IMR-90 (cell line): ENCODE measurements at regions not wholly inside any gene's neighbourhood (a gene's known extent, or its start where the extent isn't known, plus 50 kb on each side); places are given as distances from the start of the nearest gene placed in this dataset.

Source experiments
- ATAC-seq: fragments of 200-7000 bp; cut with Tn5 transposase; 2 replicates; pipeline ENCODE4 v1.9.1; 2020; ENCODE audit warnings: low read depth, mild to moderate bottlenecking, moderate library complexity
- BruUV-seq: library from RNA; stranded (reverse); fragments of 400-500 nt; replicated peaks from 2 replicates; lab custom pipeline; 2021; lab: Mats Ljungman, UMichigan
- CTCF ChIA-PET: fragments of 300-600 bp; formaldehyde crosslinking; extraction: SDS; loops from one replicate; lab custom pipeline; 2021; ENCODE audit warnings: antibody characterized with exemption; lab: Yijun Ruan, JAX
- POLR2A ChIA-PET: fragments of 300-600 bp; sonication (Branson Sonifier 250); formaldehyde crosslinking; loops from one replicate; lab custom pipeline; 2022; ENCODE audit warnings: antibody characterized with exemption; ENCODE audit not compliant: unreplicated experiment; lab: Charles Lee
- DNase-seq: peaks from one replicate; pipeline ENCODE4 v3.0.0; 2013
- H2AFZ ChIP-seq: replicated peaks from 2 replicates; pipeline ENCODE3; 2013; ENCODE audit warnings: low read length, mild to moderate bottlenecking; ENCODE audit not compliant: poor library complexity
- H2AK5ac ChIP-seq: 2 replicates; pipeline ENCODE4 v1.6.1; 2013; ENCODE audit warnings: low read depth, low read length, inconsistent platforms
- H2AK9ac ChIP-seq: replicated peaks from 2 replicates; pipeline ENCODE3; 2013; ENCODE audit warnings: mild to moderate bottlenecking, low read depth, low read length, moderate library complexity; ENCODE audit not compliant: poor library complexity
- H2BK120ac ChIP-seq: 2 replicates; pipeline ENCODE4 v1.6.1; 2013; ENCODE audit warnings: low read depth, low read length, inconsistent platforms
- H2BK15ac ChIP-seq: 3 replicates; pipeline ENCODE4 v1.6.1; 2013; ENCODE audit warnings: low read depth, low read length, inconsistent platforms
- H2BK20ac ChIP-seq: 2 replicates; pipeline ENCODE4 v1.6.1; 2013; ENCODE audit warnings: low read depth, mild to moderate bottlenecking, inconsistent platforms, low read length, moderate library complexity
- H2BK5ac ChIP-seq: 2 replicates; pipeline ENCODE4 v1.6.1; 2013; ENCODE audit warnings: mild to moderate bottlenecking, low read depth, low read length, inconsistent platforms; ENCODE audit not compliant: poor library complexity, severe bottlenecking
- H3K14ac ChIP-seq: replicated peaks from 2 replicates; pipeline ENCODE4 v1.6.1; 2013; ENCODE audit warnings: low read depth, low read length, inconsistent platforms
- H3K18ac ChIP-seq: 2 replicates; pipeline ENCODE4 v1.6.1; 2013; ENCODE audit warnings: low read depth, low read length, control low read depth
- H3K23ac ChIP-seq: 2 replicates; pipeline ENCODE4 v1.6.1; 2013; ENCODE audit warnings: low read depth, low read length, inconsistent platforms
- H3K27ac ChIP-seq: 2 replicates; pipeline ENCODE4 v1.5.1; 2013; ENCODE audit warnings: mild to moderate bottlenecking, control low read depth, low read length; ENCODE audit not compliant: insufficient read depth
- H3K27me3 ChIP-seq: 2 replicates; pipeline ENCODE4 v1.6.1; 2013; ENCODE audit warnings: low read length; ENCODE audit not compliant: control insufficient read depth, insufficient read depth
- H3K36me3 ChIP-seq: 2 replicates; pipeline ENCODE4 v1.6.1; 2013; ENCODE audit warnings: low read length, mixed read lengths; ENCODE audit not compliant: control insufficient read depth, insufficient read depth
- H3K4ac ChIP-seq: 2 replicates; pipeline ENCODE4 v1.6.1; 2013; ENCODE audit warnings: low read depth, low read length, inconsistent platforms
- H3K4me1 ChIP-seq: 2 replicates; pipeline ENCODE4 v1.6.1; 2013; ENCODE audit warnings: low read length, mixed read lengths; ENCODE audit not compliant: control insufficient read depth, insufficient read depth
- H3K4me2 ChIP-seq: 2 replicates; pipeline ENCODE4 v1.6.1; 2013; ENCODE audit warnings: low read depth, mild to moderate bottlenecking, control low read depth, low read length, moderate library complexity
- H3K4me3 ChIP-seq: 2 replicates; pipeline ENCODE4 v1.5.1; 2013; ENCODE audit warnings: low read depth, mild to moderate bottlenecking, control low read depth, low read length, moderate library complexity; ENCODE audit not compliant: insufficient read depth
- H3K56ac ChIP-seq: 2 replicates; pipeline ENCODE4 v1.6.1; 2013; ENCODE audit warnings: low read length, inconsistent platforms; ENCODE audit not compliant: insufficient read depth; ENCODE audit errors: extremely low read depth
- H3K79me1 ChIP-seq, 2 experiments: 2 replicates each; pipeline ENCODE4 v1.6.1; 2013; ENCODE audit warnings: low read length in 2 of 2, inconsistent platforms in 1 of 2, low read depth in 1 of 2
- H3K9ac ChIP-seq: 2 replicates; pipeline ENCODE4 v1.6.1; 2013; ENCODE audit warnings: low read depth, low read length, control low read depth
- H3K9me1 ChIP-seq: 2 replicates; pipeline ENCODE4 v1.6.1; 2013; ENCODE audit warnings: low read length, inconsistent platforms; ENCODE audit not compliant: insufficient read depth
- H3K9me3 ChIP-seq: 2 replicates; pipeline ENCODE4 v1.6.1; 2013; ENCODE audit warnings: low read length; ENCODE audit not compliant: control insufficient read depth, insufficient read depth
- H4K20me1 ChIP-seq: 2 replicates; pipeline ENCODE4 v1.6.1; 2013; ENCODE audit warnings: low read length, inconsistent platforms; ENCODE audit not compliant: insufficient read depth
- H4K5ac ChIP-seq: 2 replicates; pipeline ENCODE4 v1.6.1; 2013; ENCODE audit warnings: mild to moderate bottlenecking, low read depth, low read length, control low read depth
- H4K8ac ChIP-seq, 2 experiments: 2 replicates each; pipeline ENCODE4 v1.6.1; 2013; ENCODE audit warnings: low read depth in 2 of 2, low read length in 2 of 2, control low read depth in 1 of 2, inconsistent platforms in 1 of 2
- H4K91ac ChIP-seq: 2 replicates; pipeline ENCODE4 v1.6.1; 2013; ENCODE audit warnings: low read depth, low read length, inconsistent platforms; ENCODE audit not compliant: insufficient read depth
- BHLHE40 ChIP-seq: fragments of 150-350 bp; IDR thresholded peaks from 2 replicates; pipeline ENCODE4 v1.6.1; 2016; ENCODE audit warnings: mild to moderate bottlenecking, low read depth, low read length
- CEBPB ChIP-seq: IDR thresholded peaks from 2 replicates; pipeline ENCODE4 v1.6.1; 2012; ENCODE audit warnings: low read depth, low read length, improper control_type of control experiment
- CHD1 ChIP-seq: IDR thresholded peaks from 2 replicates; pipeline ENCODE4 v1.6.1; 2012; ENCODE audit warnings: low read depth, low read length, improper control_type of control experiment
- CTCF ChIP-seq: conservative IDR thresholded peaks from 2 replicates; pipeline ENCODE4 v1.5.1; 2012; ENCODE audit warnings: mild to moderate bottlenecking, low read depth, low read length, improper control_type of control experiment
- MAFK ChIP-seq: IDR thresholded peaks from 2 replicates; pipeline ENCODE4 v1.6.1; 2012; ENCODE audit warnings: low read depth, low read length, improper control_type of control experiment
- MAZ ChIP-seq: IDR thresholded peaks from 2 replicates; pipeline ENCODE4 v1.6.1; 2012; ENCODE audit warnings: low read depth, mild to moderate bottlenecking, low read length, improper control_type of control experiment, moderate library complexity, borderline replicate concordance
- MXI1 ChIP-seq: IDR thresholded peaks from 2 replicates; pipeline ENCODE4 v1.6.1; 2012; ENCODE audit warnings: low read depth, mild to moderate bottlenecking, low read length, moderate library complexity, borderline replicate concordance
- NFE2L2 ChIP-seq: fragments of 150-350 bp; IDR thresholded peaks from 2 replicates; pipeline ENCODE4 v1.6.1; 2016; ENCODE audit warnings: low read depth, mild to moderate bottlenecking, low read length
- POLR2A ChIP-seq: IDR thresholded peaks from 2 replicates; pipeline ENCODE4 v1.6.1; 2012; ENCODE audit warnings: mild to moderate bottlenecking, low read depth, low read length
- RAD21 ChIP-seq: IDR thresholded peaks from 2 replicates; pipeline ENCODE4 v1.6.1; 2012; ENCODE audit warnings: low read length, improper control_type of control experiment
- RCOR1 ChIP-seq: IDR thresholded peaks from 2 replicates; pipeline ENCODE4 v1.6.1; 2012; ENCODE audit warnings: mild to moderate bottlenecking, low read length, improper control_type of control experiment; ENCODE audit not compliant: insufficient replicate concordance
- RFX5 ChIP-seq: IDR thresholded peaks from 2 replicates; pipeline ENCODE4 v1.8.0; 2012; ENCODE audit warnings: low read depth, mild to moderate bottlenecking, low read length, moderate library complexity
- SMC3 ChIP-seq: fragments of 150-350 bp; IDR thresholded peaks from 2 replicates; pipeline ENCODE4 v1.6.1; 2016; ENCODE audit warnings: low read depth, mild to moderate bottlenecking, antibody characterized with exemption, low read length, moderate library complexity
- WGBS, 2 experiments: methylation state at CpG; one replicate each; pipeline versions ENCODE4 v1.1.5 to v1.1.7; 2013; ENCODE audit warnings: missing lambda C conversion rate in 2 of 2; ENCODE audit not compliant: insufficient read length in 1 of 2; ENCODE audit errors: extremely low coverage in 2 of 2; 5-methylcytosine and 5-hydroxymethylcytosine counted together
- dilution Hi-C: fragments of 300-500 bp; cut with HindIII; formaldehyde crosslinking; loops from one replicate; pipeline ENCODE4 v1.14.3; 2018; ENCODE audit warnings: low sequenced_read_pairs; ENCODE audit not compliant: unreplicated experiment
- in situ Hi-C: fragments of 300-500 bp; cut with MboI; formaldehyde crosslinking; loops from 3 replicates; pipeline ENCODE4 v1.14.3; 2019; ENCODE audit warnings: low sequenced_read_pairs, inconsistent platforms, mixed read lengths
- intact Hi-C: fragments of 100-400 bp; cut with micrococcal nuclease; formaldehyde crosslinking; loops from 2 replicates; pipeline ENCODE4 v1.10.0; 2022

GRCh38 chr3:111471831-111472230 lies 70.2 kb upstream of the CD96 start:
- no TSS peak for BruUV-seq

More at GRCh38 chr3:111471831-111472230, 70.2 kb upstream of the CD96 start:
- H4K8ac ChIP-seq = no peak overlapping the region
- H2BK15ac ChIP-seq = no peak overlapping the region
- no peak overlapping the region for H3K18ac ChIP-seq
- TF ChIP-seq RFX5 (no peak), MAZ (no peak), CEBPB (no peak), POLR2A (no peak), RAD21 (no peak), CHD1 (no peak), NFE2L2 (no peak), SMC3 (no peak), CTCF (no peak), MXI1 (no peak), RCOR1 (no peak), BHLHE40 (no peak), MAFK (no peak)
- no peaks in the 10 kb centered on the region for H3K4me1 ChIP-seq
- peak; percentile 42; the same call in 1 of the 2 replicates for ATAC-seq
- ChIA-PET CTCF (no interaction called here), POLR2A (no interaction called here)
- H3K9ac ChIP-seq = no peak overlapping the region
- intact Hi-C loops (no loop called here), in situ Hi-C loops (no loop called here), dilution Hi-C loops (no loop called here)
- no peak overlapping the region for H3K56ac ChIP-seq
- H3K27ac ChIP-seq = no peak overlapping the region
- no peak overlapping the region for H3K14ac ChIP-seq
- no peak overlapping the region for H4K91ac ChIP-seq
- H2AFZ ChIP-seq = no peak overlapping the region
- H3K36me3 ChIP-seq = no peaks in the 10 kb centered on the region
- H3K4me2 ChIP-seq = no peak overlapping the region
- H3K9me1 ChIP-seq = no peaks in the 10 kb centered on the region
- H2AK5ac ChIP-seq = no peak overlapping the region
- H2BK20ac ChIP-seq = no peak overlapping the region
- H4K5ac ChIP-seq = no peak overlapping the region
- H3K4me3 ChIP-seq = no peak overlapping the region
- no peaks in the 10 kb centered on the region for H3K9me3 ChIP-seq
- WGBS, 2 experiments = no CpG with 5 or more reads among the region's 2 CpGs
- no peak overlapping the region for H3K23ac ChIP-seq
- no peak overlapping the region for H2BK5ac ChIP-seq
- H4K20me1 ChIP-seq = no peaks in the 10 kb centered on the region
- H2BK120ac ChIP-seq = no peak overlapping the region
- no peak overlapping the region for H3K4ac ChIP-seq
- no peak for DNase-seq
- no peak overlapping the region for H2AK9ac ChIP-seq
- H3K27me3 ChIP-seq = peaks cover 4% of the 10 kb centered on the region; the same call in 1 of the 2 replicates
- H3K79me1 ChIP-seq = no peaks in the 10 kb centered on the region
